ENCODE measurements at regions not wholly inside any gene's neighbourhood (a gene's known extent, or its start where the extent isn't known, plus 50 kb on each side); places are given as distances from the start of the nearest gene placed in this dataset.

- in situ Hi-C loops (cut with HindIII; ENCODE audit: low sequenced_read_pairs): no loop called here
- DNase-seq (ENCODE audit: low read depth, low spot score): no peak
- no peak for TF ChIP-seq CTCF (IDR thresholded peaks at IDR 0.05; ENCODE audit: low read depth, low read length)
- H3K4me3 ChIP-seq (ENCODE audit: low read depth, low read length): no peak overlapping the region
Measured at GRCh38 chr17:33474789-33475188, 181.7 kb upstream of the ASIC2 start.

- TF ChIP-seq CTCF (IDR thresholded peaks at IDR 0.05; ENCODE audit: low read depth, low read length): no peak
- DNase-seq (ENCODE audit: low read depth, low spot score): no peak
- in situ Hi-C loops (cut with HindIII; ENCODE audit: low sequenced_read_pairs): no loop called here
- H3K4me3 ChIP-seq (ENCODE audit: low read depth, low read length): no peak overlapping the region
Measured at GRCh38 chr17:33475594-33475993, 182.5 kb upstream of the ASIC2 start.

GRCh38 chr17:33481652-33482051 lies 188.6 kb upstream of the ASIC2 start:
- no peak for TF ChIP-seq CTCF (IDR thresholded peaks at IDR 0.05; ENCODE audit: low read depth, low read length)
- H3K4me3 ChIP-seq (ENCODE audit: low read depth, low read length): no peak overlapping the region
- in situ Hi-C loops (cut with HindIII; ENCODE audit: low sequenced_read_pairs): no loop called here
- DNase-seq (ENCODE audit: low read depth, low spot score): no peak

GRCh38 chr17:33482636-33483035 lies 189.5 kb upstream of the ASIC2 start:
- no peak overlapping the region for H3K4me3 ChIP-seq (ENCODE audit: low read depth, low read length)
- TF ChIP-seq CTCF (IDR thresholded peaks at IDR 0.05; ENCODE audit: low read depth, low read length): no peak
- DNase-seq (ENCODE audit: low read depth, low spot score): no peak
- in situ Hi-C loops (cut with HindIII; ENCODE audit: low sequenced_read_pairs): no loop called here

GRCh38 chr17:33484559-33484958 lies 191.5 kb upstream of the ASIC2 start:
- no peak overlapping the region for H3K4me3 ChIP-seq (ENCODE audit: low read depth, low read length)
- no peak for DNase-seq (ENCODE audit: low read depth, low spot score)
- no peak for TF ChIP-seq CTCF (IDR thresholded peaks at IDR 0.05; ENCODE audit: low read depth, low read length)
- in situ Hi-C loops (cut with HindIII; ENCODE audit: low sequenced_read_pairs): no loop called here

GRCh38 chr17:33486135-33486885 lies 193.2 kb upstream of the ASIC2 start:
- in situ Hi-C loops (cut with HindIII; ENCODE audit: low sequenced_read_pairs): no loop called here
- no peak for TF ChIP-seq CTCF (IDR thresholded peaks at IDR 0.05; ENCODE audit: low read depth, low read length)
- no peak for DNase-seq (ENCODE audit: low read depth, low spot score)
- H3K4me3 ChIP-seq (ENCODE audit: low read depth, low read length): no peak overlapping the region
